ENCODE measurements at regions not wholly inside any gene's neighbourhood (a gene's known extent, or its start where the extent isn't known, plus 50 kb on each side); places are given as distances from the start of the nearest gene placed in this dataset.
A peak's percentile ranks its signal among the peaks of the same experiment; 100 is the strongest.

GRCh38 chr11:122317305-122317704 lies 201.3 kb upstream of the BLID start:
- peak; percentile 28 for DNase-seq (ENCODE audit: low read depth)

GRCh38 chr11:122313581-122313980 lies 197.6 kb upstream of the BLID start:
- DNase-seq (ENCODE audit: low read depth): no peak

GRCh38 chr11:122311216-122311755 lies 195.3 kb upstream of the BLID start:
- no peak for DNase-seq (ENCODE audit: low read depth)

GRCh38 chr11:122310766-122311165 lies 194.8 kb upstream of the BLID start:
- no peak for DNase-seq (ENCODE audit: low read depth)

- DNase-seq (ENCODE audit: low read depth): no peak
Measured at GRCh38 chr11:122309262-122309925, 193.4 kb upstream of the BLID start.

- DNase-seq (ENCODE audit: low read depth): no peak
Measured at GRCh38 chr11:122308226-122308625, 192.2 kb upstream of the BLID start.

- DNase-seq (ENCODE audit: low read depth): no peak
Measured at GRCh38 chr11:122307476-122308035, 191.5 kb upstream of the BLID start.

- DNase-seq (ENCODE audit: low read depth): no peak
Measured at GRCh38 chr11:122306831-122307391, 190.9 kb upstream of the BLID start.

- DNase-seq (ENCODE audit: low read depth): no peak
Measured at GRCh38 chr11:122305426-122306320, 189.7 kb upstream of the BLID start.

- no peak for DNase-seq (ENCODE audit: low read depth)
Measured at GRCh38 chr11:122304973-122305372, 189.0 kb upstream of the BLID start.

GRCh38 chr11:122304306-122304705 lies 188.3 kb upstream of the BLID start:
- DNase-seq (ENCODE audit: low read depth): no peak

GRCh38 chr11:122294041-122294440 lies 178.0 kb upstream of the BLID start:
- DNase-seq (ENCODE audit: low read depth): no peak

GRCh38 chr11:122293296-122294023 lies 177.4 kb upstream of the BLID start:
- DNase-seq (ENCODE audit: low read depth): peak; percentile 4

- no peak for DNase-seq (ENCODE audit: low read depth)
Measured at GRCh38 chr11:122287401-122287800, 171.4 kb upstream of the BLID start.

- DNase-seq (ENCODE audit: low read depth): no peak
Measured at GRCh38 chr11:122285070-122285988, 169.3 kb upstream of the BLID start.

- DNase-seq (ENCODE audit: low read depth): no peak
Measured at GRCh38 chr11:122280870-122281269, 164.9 kb upstream of the BLID start.

- DNase-seq (ENCODE audit: low read depth): no peak
Measured at GRCh38 chr11:122279194-122279593, 163.2 kb upstream of the BLID start.

- no peak for DNase-seq (ENCODE audit: low read depth)
Measured at GRCh38 chr11:122277493-122277892, 161.5 kb upstream of the BLID start.

- DNase-seq (ENCODE audit: low read depth): no peak
Measured at GRCh38 chr11:122276221-122276620, 160.2 kb upstream of the BLID start.

- DNase-seq (ENCODE audit: low read depth): no peak
Measured at GRCh38 chr11:122275508-122275907, 159.5 kb upstream of the BLID start.
